Peyer's patch (tissue), 4 donors: ENCODE measurements at regions not wholly inside any gene's neighbourhood (a gene's known extent, or its start where the extent isn't known, plus 50 kb on each side); places are given as distances from the start of the nearest gene placed in this dataset.

Source experiments
- CTCF ChIP-seq, 6 experiments: fragments of 450-650 bp in 4 of 6; fragments of 200-600 bp in 2 of 6; sonication (generic) in 1 of 6; IDR thresholded peaks; one replicate each; pipeline ENCODE4 v1.5.1; 2017 to 2019; ENCODE audit warnings: antibody characterized with exemption in 6 of 6, mild to moderate bottlenecking in 3 of 6, moderate library complexity in 1 of 6
- POLR2A ChIP-seq, 2 donors: fragments of 450-650 bp; IDR thresholded peaks; one replicate each; pipeline ENCODE4 v1.5.1; 2017; ENCODE audit warnings: antibody characterized with exemption in 2 of 2, mild to moderate bottlenecking in 2 of 2, moderate library complexity in 2 of 2

- no peak for TF ChIP-seq CTCF (IDR thresholded peaks at IDR 0.05)
- TF ChIP-seq POLR2A (IDR thresholded peaks at IDR 0.05) = no peak
These were observed 268.4 kb downstream of the BCL11B start for GRCh38 chr14:99003646-99004045.
